H1 (cell line): ENCODE measurements at regions not wholly inside any gene's neighbourhood (a gene's known extent, or its start where the extent isn't known, plus 50 kb on each side); places are given as distances from the start of the nearest gene placed in this dataset.
A peak's percentile ranks its signal among the peaks of the same experiment; 100 is the strongest.

Source experiments
- CTCF ChIA-PET: fragments of 300-600 bp; sonication (Branson Sonifier 250); formaldehyde crosslinking; loops from one replicate; lab custom pipeline; 2021; ENCODE audit not compliant: partially characterized antibody; lab: Charles Lee
- POLR2A ChIA-PET: fragments of 300-600 bp; sonication (Branson Sonifier 250); formaldehyde crosslinking; loops from one replicate; lab custom pipeline; 2021; ENCODE audit warnings: inconsistent platforms; ENCODE audit not compliant: partially characterized antibody; lab: Charles Lee
- DNase-seq, 2 experiments: peaks; one replicate each; pipeline versions ENCODE4 v3.0.0 to v3.0.0-alpha.2; 2010 to 2022; ENCODE audit warnings: low spot score in 2 of 2, low read depth in 1 of 2, mixed read lengths in 1 of 2
- FAIRE-seq: peaks from 2 replicates; lab custom pipeline; 2011; peaks lifted over from hg19 to GRCh38; lab: Jason Lieb, UNC
- H2AFZ ChIP-seq: 2 replicates; pipeline ENCODE4 v1.8.1; 2012; ENCODE audit warnings: low read length, inconsistent platforms
- H2AK5ac ChIP-seq: 2 replicates; pipeline ENCODE4 v1.6.1; 2013; ENCODE audit warnings: low read depth, low read length
- H2BK120ac ChIP-seq: replicated peaks from 2 replicates; pipeline ENCODE3; 2013; ENCODE audit warnings: low read depth, low read length, inconsistent platforms
- H2BK12ac ChIP-seq: 2 replicates; pipeline ENCODE4 v1.6.1; 2013; ENCODE audit warnings: low read depth, low read length
- H2BK15ac ChIP-seq: 2 replicates; pipeline ENCODE4 v1.6.1; 2013; ENCODE audit warnings: low read length
- H2BK20ac ChIP-seq: 2 replicates; pipeline ENCODE4 v1.6.1; 2013; ENCODE audit warnings: low read length
- H2BK5ac ChIP-seq: 2 replicates; pipeline ENCODE4 v1.6.1; 2013; ENCODE audit warnings: low read depth, low read length
- H3K14ac ChIP-seq: 2 replicates; pipeline ENCODE4 v1.6.1; 2013; ENCODE audit warnings: inconsistent platforms; ENCODE audit not compliant: insufficient read length
- H3K18ac ChIP-seq: 2 replicates; pipeline ENCODE4 v1.6.1; 2013; ENCODE audit warnings: low read length; ENCODE audit errors: extremely low read depth
- H3K23ac ChIP-seq: 2 replicates; pipeline ENCODE4 v1.6.1; 2013; ENCODE audit warnings: inconsistent platforms; ENCODE audit not compliant: insufficient read length
- H3K23me2 ChIP-seq: 2 replicates; pipeline ENCODE4 v1.6.1; 2013; ENCODE audit warnings: low read depth, low read length
- H3K27ac ChIP-seq: 2 replicates; pipeline ENCODE4 v1.6.1; 2011; ENCODE audit warnings: low read depth, low read length, inconsistent platforms
- H3K27me3 ChIP-seq, 4 experiments: replicated peaks in 1 of 4; 1 replicate in 1 of 4; 2 replicates in 3 of 4; pipeline versions ENCODE4 v1.6.1 to v1.8.1; 2011 to 2013; ENCODE audit warnings: low read length in 3 of 4, mild to moderate bottlenecking in 3 of 4, inconsistent platforms in 2 of 4, mixed read lengths in 2 of 4, moderate library complexity in 1 of 4; ENCODE audit not compliant: control insufficient read depth in 3 of 4, insufficient read depth in 3 of 4; ENCODE audit errors: extremely low read depth in 1 of 4
- H3K36me3 ChIP-seq, 4 experiments: 2 replicates each; pipeline versions ENCODE4 v1.6.1 to v1.8.1; 2011 to 2013; ENCODE audit warnings: mild to moderate bottlenecking in 4 of 4, low read length in 3 of 4, moderate library complexity in 2 of 4, control low read depth in 1 of 4, inconsistent platforms in 1 of 4; ENCODE audit not compliant: insufficient read depth in 4 of 4, control insufficient read depth in 2 of 4
- H3K4ac ChIP-seq: replicated peaks from 2 replicates; pipeline ENCODE3; 2013; ENCODE audit warnings: low read length, low read depth, mixed read lengths, inconsistent platforms; ENCODE audit not compliant: insufficient read length
- H3K4me1 ChIP-seq, 4 experiments: replicated peaks in 1 of 4; 1 replicate in 1 of 4; 2 replicates in 3 of 4; pipeline versions ENCODE4 v1.6.1 to v1.8.1; 2011 to 2013; ENCODE audit warnings: low read length in 3 of 4, inconsistent platforms in 2 of 4, mixed read lengths in 1 of 4; ENCODE audit not compliant: insufficient read depth in 4 of 4, control insufficient read depth in 3 of 4
- H3K4me2 ChIP-seq, 2 experiments: 2 replicates each; pipeline versions ENCODE4 v1.6.1 to v1.8.1; 2011 to 2013; ENCODE audit warnings: low read depth in 2 of 2, low read length in 2 of 2, control low read depth in 1 of 2, inconsistent platforms in 1 of 2, mild to moderate bottlenecking in 1 of 2; ENCODE audit not compliant: insufficient read depth in 1 of 2
- H3K4me3 ChIP-seq, 4 experiments: fragments of 200-600, 300-600 bp in 1 of 4; sonication (generic), shearing (Covaris generic), sonication (Bioruptor Twin) in 1 of 4; 2 replicates each; pipeline versions ENCODE4 v1.5.1 to v1.8.1; 2011 to 2016; ENCODE audit warnings: low read length in 4 of 4, low read depth in 3 of 4, control low read depth in 2 of 4, inconsistent platforms in 2 of 4, mild to moderate bottlenecking in 2 of 4, mixed read lengths in 1 of 4, moderate library complexity in 1 of 4; ENCODE audit not compliant: insufficient read depth in 2 of 4; ENCODE audit errors: extremely low read depth in 1 of 4
- H3K56ac ChIP-seq: replicated peaks from 2 replicates; pipeline ENCODE3; 2013; ENCODE audit warnings: low read depth, mild to moderate bottlenecking, mixed read lengths, low read length, inconsistent platforms; ENCODE audit not compliant: insufficient read length
- H3K79me1 ChIP-seq: 2 replicates; pipeline ENCODE4 v1.6.1; 2013; ENCODE audit warnings: low read depth, low read length, control low read depth
- H3K79me2 ChIP-seq, 2 experiments: 2 replicates each; pipeline versions ENCODE4 v1.6.1 to v1.8.1; 2012 to 2013; ENCODE audit warnings: low read length in 2 of 2, mild to moderate bottlenecking in 2 of 2, inconsistent platforms in 1 of 2; ENCODE audit not compliant: insufficient read depth in 2 of 2, control insufficient read depth in 1 of 2
- H3K9ac ChIP-seq, 4 experiments: replicated peaks in 1 of 4; 1 replicate in 1 of 4; 2 replicates in 3 of 4; pipeline versions ENCODE4 v1.6.1 to v1.8.1; 2011 to 2013; ENCODE audit warnings: low read depth in 3 of 4, low read length in 3 of 4, control low read depth in 2 of 4, mild to moderate bottlenecking in 2 of 4, moderate library complexity in 2 of 4, inconsistent platforms in 1 of 4; ENCODE audit errors: extremely low read depth in 1 of 4
- H3K9me3 ChIP-seq, 2 experiments: 2 replicates each; pipeline versions ENCODE4 v1.6.1 to v1.8.1; 2012 to 2013; ENCODE audit warnings: mild to moderate bottlenecking in 2 of 2, moderate library complexity in 2 of 2, control low read depth in 1 of 2, inconsistent platforms in 1 of 2, low read depth in 1 of 2, low read length in 1 of 2, mixed read lengths in 1 of 2; ENCODE audit not compliant: insufficient read depth in 2 of 2
- H4K20me1 ChIP-seq, 2 experiments: replicated peaks in 1 of 2; 2 replicates each; pipeline versions ENCODE3 to v1.8.1; 2011 to 2013; ENCODE audit warnings: inconsistent platforms in 2 of 2, low read length in 2 of 2, mild to moderate bottlenecking in 1 of 2; ENCODE audit not compliant: insufficient read depth in 2 of 2, control insufficient read depth in 1 of 2
- H4K5ac ChIP-seq: 2 replicates; pipeline ENCODE4 v1.6.1; 2013; ENCODE audit warnings: low read length, low read depth, mixed read lengths, inconsistent platforms; ENCODE audit not compliant: insufficient read length
- H4K8ac ChIP-seq: 2 replicates; pipeline ENCODE4 v1.8.0; 2013; ENCODE audit warnings: mild to moderate bottlenecking, moderate library complexity, low read length, inconsistent platforms; ENCODE audit not compliant: insufficient read depth; ENCODE audit errors: extremely low read depth
- H4K91ac ChIP-seq: replicated peaks from 2 replicates; pipeline ENCODE3; 2013; ENCODE audit warnings: low read length, mixed read lengths, inconsistent platforms; ENCODE audit not compliant: insufficient read length
- HDAC6 ChIP-seq: IDR thresholded peaks from one replicate; pipeline ENCODE4 v1.7.1; 2012; ENCODE audit warnings: low read depth, mild to moderate bottlenecking, inconsistent platforms, low read length, moderate library complexity
- TEAD4 ChIP-seq: IDR thresholded peaks from 2 replicates; pipeline ENCODE4 v1.6.1; 2012; ENCODE audit warnings: low read depth, low read length, inconsistent platforms, mixed read lengths
- YY1 ChIP-seq: IDR thresholded peaks from 2 replicates; pipeline ENCODE4 v1.6.1; 2011; ENCODE audit warnings: low read depth, mild to moderate bottlenecking, low read length
- WGBS, 2 experiments: shearing (Covaris generic) in 1 of 2; methylation state at CpG; one replicate each; pipeline versions ENCODE4 v1.1.6 to v1.1.7; 2013 to 2015; ENCODE audit warnings: low lambda C conversion rate in 2 of 2, mixed read lengths in 2 of 2, inconsistent platforms in 1 of 2, low coverage in 1 of 2, missing lambda C conversion rate in 1 of 2; ENCODE audit not compliant: insufficient replicate concordance in 2 of 2, insufficient coverage in 1 of 2, insufficient read length in 1 of 2; ENCODE audit errors: extremely low coverage in 1 of 2, missing lambda C conversion rate in 1 of 2; 5-methylcytosine and 5-hydroxymethylcytosine counted together

DNA sequence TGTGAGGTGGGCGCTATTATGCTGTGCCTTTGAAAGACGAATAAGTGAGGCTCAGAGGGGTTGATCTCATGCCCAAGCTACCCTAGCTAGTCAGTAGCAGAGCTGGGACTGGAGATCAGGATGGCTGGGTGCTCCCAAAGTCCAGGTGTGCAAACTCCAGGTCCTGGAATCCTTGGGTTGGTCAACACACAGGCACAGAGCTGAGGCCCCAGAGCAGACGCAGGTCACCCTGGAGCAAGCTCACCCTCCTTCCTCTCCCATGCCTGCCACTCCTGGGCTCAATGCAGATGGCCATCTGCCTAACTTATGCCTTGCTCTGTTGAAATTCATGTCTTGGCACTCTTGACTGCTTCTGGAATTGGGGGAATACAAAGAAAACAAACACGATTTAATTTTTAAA, 587.2 kb downstream of the PTPRU start:
- no peak overlapping the region for H3K4ac ChIP-seq
- H3K56ac ChIP-seq = no peak overlapping the region
- no peak overlapping the region for H2AFZ ChIP-seq
- no peak overlapping the region for H2BK15ac ChIP-seq
- ChIA-PET CTCF (interaction anchor here (0.7 to 1.1 kb wide), 3 partner anchors 15 to 282 kb away, joined by 3 read pairs; no protein-coding TSS in a partner anchor), POLR2A (interaction anchor here (1.4 kb wide), 1 partner anchor 385 kb away, joined by 3 read pairs; no protein-coding TSS in a partner anchor)
- H3K79me1 ChIP-seq = no peaks in the 10 kb centered on the region
- H3K14ac ChIP-seq = no peak overlapping the region
- H3K23me2 ChIP-seq = peaks cover 9% of the 10 kb centered on the region; the same call in 1 of the 2 replicates
- FAIRE-seq (no peak), DNase-seq (peak in 1 of 2 experiments; percentile 27)
- H3K27me3 ChIP-seq = no peaks in the 10 kb centered on the region
- no peak overlapping the region for H2BK120ac ChIP-seq
- no peak overlapping the region for H2BK12ac ChIP-seq
- WGBS, 2 experiments = 86% methylated on average over 4 of the region's 4 CpGs; no CpG with 5 or more reads in 1 of the 2 experiments
- no peak overlapping the region for H3K18ac ChIP-seq
- H3K36me3 ChIP-seq = no peaks in the 10 kb centered on the region
- H3K4me1 ChIP-seq = peaks cover 0 to 4% (median 1%) of the 10 kb centered on the region in 4 experiments; a peak in 2 of 7 replicates
- no peak overlapping the region for H4K8ac ChIP-seq
- no peaks in the 10 kb centered on the region for H3K9me3 ChIP-seq
- H3K23ac ChIP-seq = no peak overlapping the region
- no peaks in the 10 kb centered on the region for H3K79me2 ChIP-seq
- H2AK5ac ChIP-seq = no peak overlapping the region
- no peak overlapping the region for H3K27ac ChIP-seq
- no peak overlapping the region for H3K4me2 ChIP-seq
- H2BK5ac ChIP-seq = no peak overlapping the region
- no peak overlapping the region for H4K91ac ChIP-seq
- no peak overlapping the region for H2BK20ac ChIP-seq
- H3K4me3 ChIP-seq = no peak overlapping the region
- H4K5ac ChIP-seq = no peak overlapping the region
- no peak overlapping the region for H3K9ac ChIP-seq
- peaks cover 0 to 10% of the 10 kb centered on the region in 2 experiments for H4K20me1 ChIP-seq
- no peak for TF ChIP-seq TEAD4
- TF ChIP-seq YY1 = no peak
- TF ChIP-seq HDAC6 = no peak
